B cell (primary cell): ENCODE measurements at regions not wholly inside any gene's neighbourhood (a gene's known extent, or its start where the extent isn't known, plus 50 kb on each side); places are given as distances from the start of the nearest gene placed in this dataset.

ENCODE experiments used
- CTCF ChIP-seq: fragments of 200-600 bp; IDR thresholded peaks from one replicate; pipeline ENCODE4 v1.8.0; 2022; ENCODE audit warnings: antibody characterized with exemption, mild to moderate bottlenecking
- EZH2 ChIP-seq: IDR thresholded peaks from 2 replicates; pipeline ENCODE4 v1.6.1; 2012; ENCODE audit warnings: borderline replicate concordance, low read depth, mild to moderate bottlenecking, moderate library complexity, low read length; ENCODE audit not compliant: insufficient read depth, poor library complexity, severe bottlenecking

GRCh38 chr4:117983541-117984365 lies 50.5 kb upstream of the NDST3 start:
- TF ChIP-seq CTCF (no peak), EZH2 (no peak)
